GM18907 (cell line): ENCODE measurements at regions not wholly inside any gene's neighbourhood (a gene's known extent, or its start where the extent isn't known, plus 50 kb on each side); places are given as distances from the start of the nearest gene placed in this dataset.
"Not testable (repeated sequence)": the region's sequence is repeated elsewhere in the genome, so short reads cannot be mapped to it uniquely, and the experiment has no call there.

ENCODE experiments used
- ATAC-seq: cut with Tn5 transposase; IDR thresholded peaks from one replicate; pipeline ENCODE4 v1.9.1; 2021; ENCODE audit warnings: mild to moderate bottlenecking, moderate library complexity; ENCODE audit not compliant: unreplicated experiment

- ATAC-seq = no peak
Observed at GRCh38 chr5:60519372-60519771, 180.6 kb downstream of the DEPDC1B start.

GRCh38 chr5:60517850-60518249 lies 182.1 kb downstream of the DEPDC1B start:
- no peak for ATAC-seq

DNA sequence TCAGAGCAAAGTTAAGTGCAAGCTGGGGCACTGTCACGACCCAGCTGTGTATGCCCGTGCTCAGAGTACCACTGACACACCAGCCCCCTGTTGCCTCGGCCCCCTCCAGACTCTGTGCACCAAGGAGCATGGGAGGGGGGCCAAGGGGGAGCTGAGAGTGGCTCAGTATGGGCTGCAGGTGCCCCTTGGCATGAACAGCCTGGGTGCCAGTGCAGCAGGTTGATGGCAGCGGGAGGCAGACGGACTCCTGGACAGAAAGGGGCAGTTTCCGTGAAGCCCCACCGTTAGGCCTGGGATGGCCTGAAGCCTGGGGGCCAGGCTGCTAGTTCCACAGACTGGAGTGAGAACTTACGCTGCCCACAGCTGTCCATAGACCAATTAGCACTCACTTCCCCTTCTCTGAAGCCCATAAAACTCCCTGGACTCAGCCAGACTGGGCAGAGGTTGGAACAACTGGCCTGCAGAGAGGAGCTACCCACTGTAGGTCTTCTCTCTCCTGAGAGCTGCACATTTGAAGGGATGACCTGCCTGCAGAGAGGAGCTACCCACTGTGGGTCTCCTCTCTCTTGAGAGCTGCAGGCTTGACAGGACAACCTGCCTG lies 182.8 kb downstream of the DEPDC1B start:
- ATAC-seq = no peak

DNA sequence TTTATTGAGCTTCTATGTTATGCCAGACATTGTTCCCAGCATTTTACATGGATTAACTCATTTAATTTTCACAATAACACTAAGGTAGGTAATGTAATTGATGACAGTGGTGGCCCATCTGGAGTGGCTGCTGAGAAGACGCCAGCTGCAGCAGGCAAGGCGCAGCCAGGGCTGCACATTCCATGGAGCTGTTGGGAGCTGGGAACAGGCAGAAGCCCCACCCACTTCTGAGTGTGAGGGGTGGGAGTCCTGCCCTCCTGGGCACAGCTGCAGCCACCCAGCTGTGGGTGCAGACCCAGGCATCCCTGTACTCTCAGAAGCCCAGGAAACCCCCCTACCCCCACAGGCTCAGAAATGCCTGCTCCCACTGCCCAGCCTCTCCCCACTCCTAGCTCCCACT lies 183.3 kb downstream of the DEPDC1B start:
- ATAC-seq = no peak

DNA sequence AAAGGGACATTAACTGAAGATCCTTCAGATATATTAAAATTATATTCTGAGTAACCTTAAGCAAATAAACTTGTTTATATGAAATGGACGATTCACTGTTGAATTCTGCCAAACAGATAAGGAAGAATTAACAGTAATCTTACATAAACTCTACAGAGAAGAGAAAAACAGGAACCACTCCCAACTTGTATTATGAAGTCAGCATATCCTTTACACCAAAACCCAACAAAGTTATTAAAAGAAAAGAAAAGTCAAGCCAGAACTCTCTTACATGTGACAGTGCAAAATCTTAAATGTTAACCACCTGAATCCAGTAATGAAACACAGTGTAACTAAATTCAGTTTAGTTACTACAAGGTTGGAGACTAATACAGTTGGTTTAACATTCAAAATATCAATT lies 185.8 kb downstream of the DEPDC1B start:
- ATAC-seq = no peak

- ATAC-seq = no peak
Observed at GRCh38 chr5:60512117-60512516, 187.8 kb downstream of the DEPDC1B start.

DNA sequence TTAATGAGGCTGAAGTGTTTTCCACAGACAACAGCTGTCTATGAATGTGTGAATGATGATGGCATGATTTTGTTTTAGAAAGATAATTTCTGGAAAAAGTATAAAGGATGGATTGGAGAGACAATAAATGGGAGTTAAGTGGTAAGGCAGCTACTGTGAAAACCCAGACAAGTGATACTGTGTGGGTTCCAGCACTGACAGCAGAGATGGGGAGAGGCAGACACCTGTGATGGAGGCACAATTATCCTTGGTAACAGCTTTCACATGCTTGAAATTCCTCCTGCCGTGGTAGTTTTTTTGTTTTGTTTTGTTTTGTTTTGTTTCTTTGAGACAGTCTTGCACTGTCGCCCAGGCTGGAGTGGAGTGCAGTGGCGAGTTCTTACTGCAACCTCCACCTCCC lies 189.3 kb downstream of the DEPDC1B start:
- no peak for ATAC-seq

DNA sequence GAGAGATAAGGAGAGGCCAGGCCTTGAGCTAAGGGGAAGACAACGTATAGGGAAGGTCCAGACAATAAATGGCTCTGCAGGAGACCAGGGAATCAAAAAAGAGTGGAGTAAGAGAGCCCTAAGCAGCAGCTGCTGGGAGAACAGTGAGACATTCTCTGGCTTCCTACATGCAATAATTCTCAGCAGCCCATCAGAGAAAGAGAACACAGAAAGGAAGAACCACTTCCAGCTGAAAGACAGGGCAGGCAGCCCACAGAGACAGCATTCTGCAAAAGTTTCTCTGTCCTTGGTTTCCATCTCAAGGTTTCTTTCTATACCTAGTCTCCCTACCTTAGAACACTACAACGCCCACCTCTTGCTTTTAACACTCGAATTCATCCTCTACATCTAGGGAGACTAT lies 189.9 kb downstream of the DEPDC1B start:
- no peak for ATAC-seq

DNA sequence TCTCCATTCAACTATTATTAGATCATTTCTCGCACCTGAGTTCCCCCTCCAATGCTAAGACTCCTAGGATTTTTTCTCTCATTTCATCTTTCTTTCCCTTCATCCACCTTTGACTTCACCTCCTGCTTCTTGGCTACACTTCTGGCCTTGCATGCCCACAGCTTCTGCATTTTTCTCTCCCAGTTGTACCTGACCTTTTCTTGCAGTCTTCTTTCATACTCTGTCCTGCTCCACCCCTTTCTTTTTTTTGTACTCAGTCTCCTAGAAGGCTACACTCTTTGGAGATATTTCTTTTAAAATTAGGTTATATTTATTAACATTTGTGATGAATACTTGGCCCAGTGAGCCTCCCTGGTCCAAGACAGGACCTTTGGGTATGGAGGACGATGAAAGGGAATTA lies 190.4 kb downstream of the DEPDC1B start:
- ATAC-seq = no peak

- ATAC-seq = no peak
Observed at GRCh38 chr5:60507687-60508086, 192.3 kb downstream of the DEPDC1B start.

DNA sequence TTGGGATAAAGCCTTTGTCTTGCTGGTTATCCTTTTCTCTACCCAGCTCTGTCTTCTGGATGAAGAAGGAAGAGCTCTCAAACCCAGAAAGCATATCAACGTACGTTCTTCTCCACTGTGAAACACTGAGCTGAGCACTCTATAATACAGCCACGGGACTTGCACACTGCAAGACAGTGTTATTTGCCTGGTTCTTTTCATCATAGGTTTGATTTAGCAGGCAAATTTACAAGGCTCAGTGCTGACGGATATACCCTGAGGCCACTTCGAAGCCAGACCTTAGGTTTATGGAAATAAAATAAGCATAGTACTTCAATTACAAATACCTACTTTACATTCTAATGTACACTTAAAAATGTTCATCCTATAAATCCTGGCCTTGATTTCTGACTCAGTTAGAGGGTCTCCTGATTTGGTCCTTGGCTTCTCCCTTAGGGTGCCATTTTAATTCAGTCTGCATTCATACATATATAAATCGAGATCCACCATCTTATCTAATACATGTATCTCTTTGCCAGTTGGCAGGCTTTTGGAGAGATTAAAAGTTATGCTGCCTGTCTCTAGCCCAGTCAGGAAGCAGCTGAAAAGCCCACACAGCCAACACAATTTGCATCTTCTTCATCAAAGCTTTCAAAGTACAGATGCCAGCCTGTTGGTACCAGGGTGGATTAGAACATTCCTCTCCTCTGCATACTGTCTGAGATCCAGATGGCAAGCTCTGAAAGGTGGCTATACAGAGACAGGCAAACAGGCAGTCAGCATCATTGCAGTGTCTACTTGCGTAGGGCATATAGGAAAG lies 194.4 kb downstream of the DEPDC1B start:
- no peak for ATAC-seq

GRCh38 chr5:60504342-60504741 lies 195.6 kb downstream of the DEPDC1B start:
- peak; percentile 69 for ATAC-seq

DNA sequence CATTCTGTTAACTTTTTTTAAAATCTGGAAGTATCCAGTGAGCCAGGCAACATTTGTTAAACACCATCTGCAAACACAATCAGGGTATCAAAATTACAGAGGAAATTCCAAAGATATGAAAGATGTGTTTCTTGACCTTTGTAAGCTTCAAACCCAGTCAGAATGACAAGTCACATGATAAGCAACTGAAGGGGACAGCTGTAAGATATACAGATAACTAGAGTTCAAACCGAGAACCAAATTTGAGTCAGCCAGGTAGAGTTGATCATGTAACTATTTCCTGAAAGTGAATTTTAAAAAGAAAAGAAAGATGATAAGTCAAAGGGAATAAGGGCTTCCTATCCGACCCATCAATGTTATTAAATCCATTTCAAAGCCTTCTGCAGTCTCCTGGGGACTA lies 196.2 kb downstream of the DEPDC1B start:
- ATAC-seq = peak; percentile 86

DNA sequence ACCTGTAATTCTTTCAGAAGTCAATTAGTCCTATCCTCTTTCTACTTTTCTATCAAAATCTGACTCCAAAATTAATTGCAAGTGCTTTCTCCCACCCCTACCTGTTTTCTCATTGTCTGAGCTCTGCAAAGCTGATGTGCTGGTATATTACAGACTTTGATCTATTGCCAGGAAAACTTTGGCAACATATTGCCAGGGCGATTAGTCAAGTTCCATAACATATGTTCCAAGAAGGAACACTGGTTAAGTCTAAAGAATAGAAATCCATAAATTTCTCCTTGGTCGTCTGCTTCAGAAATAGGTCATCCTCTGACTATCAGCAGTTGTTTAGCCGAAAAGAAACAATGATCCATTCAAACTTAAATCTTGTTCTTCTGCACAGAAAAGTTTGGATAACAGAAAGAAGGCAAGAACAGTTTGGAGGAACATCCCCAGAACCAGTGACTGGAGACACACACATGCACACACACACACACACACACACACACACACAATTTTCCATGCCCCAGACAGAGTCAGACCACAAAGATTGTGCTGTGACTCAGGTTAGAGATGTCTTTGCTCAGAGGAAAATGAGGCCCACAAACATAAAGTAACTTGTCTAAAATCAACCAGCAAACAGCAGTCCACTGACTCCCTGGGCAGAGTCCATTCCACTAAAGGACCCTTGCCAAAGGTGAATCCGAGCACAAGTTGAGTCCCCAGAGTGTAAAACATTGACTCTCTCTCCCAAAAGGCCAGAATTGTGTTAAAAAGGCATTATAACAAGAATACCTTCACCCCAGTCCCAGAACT lies 202.1 kb downstream of the DEPDC1B start:
- ATAC-seq = no peak

DNA sequence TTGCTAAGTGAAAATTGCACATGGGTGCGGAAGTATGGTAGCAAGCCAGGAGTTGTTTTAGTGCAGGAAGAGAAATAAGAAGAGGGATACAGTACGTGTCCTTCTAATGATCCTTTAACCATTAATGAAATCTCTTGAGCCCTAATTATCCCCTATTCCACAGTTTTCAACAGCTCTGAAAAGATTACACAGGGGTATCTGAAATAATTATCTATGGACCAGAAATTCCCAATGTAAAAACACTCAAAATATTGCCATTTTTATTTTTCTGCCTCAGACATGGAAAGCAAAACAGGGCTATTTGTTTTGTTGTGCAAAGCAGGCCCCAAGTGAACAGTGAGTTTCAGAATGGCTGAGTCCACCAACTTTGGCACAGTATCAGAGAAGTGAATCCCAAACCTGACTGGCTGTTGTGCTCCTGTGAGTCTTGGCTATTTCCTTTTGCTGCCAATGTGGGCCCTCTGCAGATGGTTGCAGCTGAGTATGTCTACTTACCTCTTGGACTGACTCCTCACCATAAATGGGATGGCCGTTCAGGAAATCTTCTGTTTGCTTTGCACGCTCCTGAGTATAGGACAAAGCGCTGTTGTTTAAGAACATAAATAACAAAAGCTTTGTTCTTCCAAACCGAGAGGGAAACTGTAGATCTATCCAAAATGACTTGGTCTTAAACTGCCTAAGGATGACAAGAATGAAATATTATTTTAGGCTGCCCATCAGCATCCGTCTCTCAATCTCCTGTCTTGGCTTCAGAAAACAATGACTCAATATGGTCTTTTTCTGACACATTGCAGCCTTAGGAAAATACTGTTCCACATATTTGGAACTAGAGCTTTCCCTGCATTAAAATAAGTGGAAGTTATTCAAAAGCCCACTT lies 204.1 kb downstream of the DEPDC1B start:
- ATAC-seq = no peak

DNA sequence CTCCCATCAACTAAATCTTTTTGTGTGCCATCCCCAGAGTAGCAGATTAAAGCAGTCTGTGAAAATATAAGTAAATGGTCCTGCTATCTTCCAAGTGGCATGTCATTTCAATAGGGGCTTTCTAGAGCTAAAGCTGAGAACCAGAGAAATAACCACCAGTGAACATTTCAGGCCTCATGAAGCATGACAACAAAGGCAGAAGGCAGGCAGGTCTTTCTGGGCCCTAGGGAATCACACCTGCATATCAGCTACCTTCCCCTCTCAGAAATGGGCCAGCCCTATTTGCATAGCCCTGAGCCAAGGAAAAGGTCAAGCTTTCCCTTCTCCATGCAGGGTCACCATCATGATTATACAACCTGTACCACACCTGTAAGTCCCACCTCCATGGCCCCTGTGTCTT lies 205.3 kb downstream of the DEPDC1B start:
- ATAC-seq = peak; percentile 83

- ATAC-seq = no peak
Observed at GRCh38 chr5:60494144-60494543, 205.8 kb downstream of the DEPDC1B start.

DNA sequence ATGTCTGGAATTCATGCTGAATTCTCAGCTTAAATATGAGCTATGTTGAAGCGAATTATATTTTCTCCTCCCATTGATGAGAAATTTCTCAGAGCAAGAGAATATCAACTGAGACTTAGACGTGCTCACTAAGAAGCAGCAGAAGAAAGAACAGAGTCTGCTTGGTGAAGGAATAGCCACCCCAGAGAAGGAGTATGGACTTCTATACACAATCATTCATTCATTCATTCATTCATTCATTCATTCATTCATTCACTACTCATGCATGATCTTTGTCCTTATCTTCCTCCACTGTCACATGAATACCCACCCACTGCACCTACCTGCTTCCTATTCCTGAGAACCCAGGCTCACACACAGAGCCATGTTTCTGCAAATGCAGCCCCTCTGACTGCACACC lies 206.6 kb downstream of the DEPDC1B start:
- ATAC-seq = no peak

DNA sequence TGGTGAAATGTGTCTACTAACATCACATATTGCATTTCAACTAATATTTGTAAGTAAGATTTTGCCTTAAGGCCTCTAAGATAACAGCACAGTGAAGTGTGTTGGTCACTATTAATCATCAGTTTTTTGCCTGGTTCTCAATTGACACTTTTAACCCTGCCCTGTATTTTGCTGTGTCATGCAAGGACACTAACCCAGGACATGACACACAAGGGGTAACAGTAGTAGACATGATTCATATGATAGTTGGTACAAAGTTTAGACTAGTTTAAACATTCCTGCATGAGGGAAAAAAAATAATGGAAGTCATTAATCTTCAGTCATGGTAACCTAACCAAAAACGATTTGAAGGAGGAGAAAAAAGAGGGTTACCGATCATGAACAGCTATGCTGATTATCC lies 207.0 kb downstream of the DEPDC1B start:
- no peak for ATAC-seq

DNA sequence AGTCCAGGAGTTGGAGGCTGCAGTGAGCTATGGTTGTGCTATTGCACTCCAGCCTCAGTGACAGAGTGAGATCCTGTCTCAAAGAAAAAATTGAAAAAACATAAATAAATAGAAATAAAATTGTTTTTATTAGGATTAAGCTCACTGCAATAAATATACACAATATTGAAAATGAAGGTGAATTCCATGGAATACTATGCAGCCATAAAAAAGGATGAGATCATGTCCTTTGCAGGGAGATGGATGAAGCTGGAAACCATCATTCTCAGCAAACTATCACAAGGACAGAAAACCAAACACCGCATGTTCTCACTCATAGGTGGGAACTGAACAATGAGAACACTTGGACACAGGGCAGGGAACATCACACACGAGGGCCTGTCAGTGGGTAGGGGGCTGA lies 207.6 kb downstream of the DEPDC1B start:
- not testable (repeated sequence) for ATAC-seq

- no peak for ATAC-seq
Observed at GRCh38 chr5:60490597-60491166, 209.3 kb downstream of the DEPDC1B start.
